Neuronal stem cell (in vitro differentiated cells): ENCODE measurements at regions not wholly inside any gene's neighbourhood (a gene's known extent, or its start where the extent isn't known, plus 50 kb on each side); places are given as distances from the start of the nearest gene placed in this dataset.

Experiments used
- DNase-seq: peaks from one replicate; pipeline ENCODE4 v3.0.0-alpha.2; 2013; ENCODE audit warnings: low spot score
- H2AFZ ChIP-seq: one replicate; pipeline ENCODE4 v1.6.1; 2013; ENCODE audit warnings: mild to moderate bottlenecking, low read length, inconsistent platforms
- H2AK5ac ChIP-seq: 2 replicates; pipeline ENCODE4 v1.6.1; 2013; ENCODE audit warnings: low read depth, mild to moderate bottlenecking, inconsistent platforms, low read length, moderate library complexity, mixed read lengths
- H2BK120ac ChIP-seq: 2 replicates; pipeline ENCODE4 v1.6.1; 2013; ENCODE audit warnings: low read depth, mild to moderate bottlenecking, inconsistent platforms, low read length, moderate library complexity, mixed read lengths
- H2BK12ac ChIP-seq: one replicate; pipeline ENCODE4 v1.6.1; 2013; ENCODE audit warnings: low read length, inconsistent platforms
- H2BK15ac ChIP-seq: 2 replicates; pipeline ENCODE4 v1.6.1; 2013; ENCODE audit warnings: mild to moderate bottlenecking, low read length, inconsistent platforms, mixed read lengths
- H2BK5ac ChIP-seq: one replicate; pipeline ENCODE4 v1.6.1; 2013; ENCODE audit warnings: inconsistent platforms, mild to moderate bottlenecking, low read length, moderate library complexity
- H3K14ac ChIP-seq: one replicate; pipeline ENCODE4 v1.6.1; 2013; ENCODE audit warnings: low read length, inconsistent platforms
- H3K18ac ChIP-seq: 2 replicates; pipeline ENCODE4 v1.6.1; 2013; ENCODE audit warnings: low read length, inconsistent platforms
- H3K23ac ChIP-seq: 2 replicates; pipeline ENCODE4 v1.6.1; 2013; ENCODE audit warnings: low read depth, mild to moderate bottlenecking, mixed read lengths, low read length, inconsistent platforms; ENCODE audit not compliant: poor library complexity
- H3K27ac ChIP-seq: replicated peaks from 3 replicates; pipeline ENCODE4 v1.5.1; 2013; ENCODE audit warnings: low read length, inconsistent platforms
- H3K27me3 ChIP-seq, 3 experiments: 2 replicates each; pipeline ENCODE4 v1.6.1; 2013; ENCODE audit warnings: low read length in 3 of 3, mild to moderate bottlenecking in 2 of 3, inconsistent platforms in 1 of 3, low read depth in 1 of 3, mixed read lengths in 1 of 3, moderate library complexity in 1 of 3; ENCODE audit not compliant: control insufficient read depth in 3 of 3, insufficient read depth in 3 of 3
- H3K36me3 ChIP-seq, 2 donors: replicated peaks in 1 of 2; 2 replicates each; pipeline ENCODE4 v1.6.1; 2013; ENCODE audit warnings: low read length in 2 of 2; ENCODE audit not compliant: control insufficient read depth in 2 of 2, insufficient read depth in 2 of 2
- H3K4ac ChIP-seq: 2 replicates; pipeline ENCODE4 v1.6.1; 2013; ENCODE audit warnings: inconsistent platforms, mild to moderate bottlenecking, low read length, moderate library complexity
- H3K4me1 ChIP-seq, 2 donors: 1 replicate in 1 of 2; 2 replicates in 1 of 2; pipeline ENCODE4 v1.6.1; 2013; ENCODE audit warnings: low read length in 2 of 2, low read depth in 1 of 2; ENCODE audit not compliant: control insufficient read depth in 2 of 2, insufficient read depth in 1 of 2
- H3K4me2 ChIP-seq: one replicate; pipeline ENCODE4 v1.6.1; 2013; ENCODE audit warnings: mild to moderate bottlenecking, low read length, inconsistent platforms; ENCODE audit not compliant: insufficient read depth, poor library complexity, severe bottlenecking
- H3K4me3 ChIP-seq, 2 donors: 2 replicates each; pipeline ENCODE4 v1.5.1; 2013; ENCODE audit warnings: low read length in 2 of 2, mild to moderate bottlenecking in 2 of 2, inconsistent platforms in 1 of 2, moderate library complexity in 1 of 2
- H3K79me1 ChIP-seq: one replicate; pipeline ENCODE4 v1.6.1; 2013; ENCODE audit warnings: low read depth, mild to moderate bottlenecking, inconsistent platforms, low read length, moderate library complexity
- H3K9ac ChIP-seq: one replicate; pipeline ENCODE4 v1.6.1; 2013; ENCODE audit warnings: mild to moderate bottlenecking, low read depth, low read length, inconsistent platforms; ENCODE audit not compliant: poor library complexity
- H3K9me3 ChIP-seq, 2 donors: replicated peaks in 1 of 2; 2 replicates each; pipeline versions ENCODE3 to v1.6.1; 2013; ENCODE audit warnings: low read length in 2 of 2, mild to moderate bottlenecking in 2 of 2, inconsistent platforms in 1 of 2, low read depth in 1 of 2, mixed read lengths in 1 of 2, moderate library complexity in 1 of 2; ENCODE audit not compliant: control insufficient read depth in 2 of 2, insufficient read depth in 1 of 2
- H4K8ac ChIP-seq: one replicate; pipeline ENCODE4 v1.6.1; 2013; ENCODE audit warnings: low read depth, mild to moderate bottlenecking, inconsistent platforms, low read length, moderate library complexity
- H4K91ac ChIP-seq: one replicate; pipeline ENCODE4 v1.6.1; 2013; ENCODE audit warnings: low read length, low read depth, mild to moderate bottlenecking, inconsistent platforms; ENCODE audit not compliant: poor library complexity
- WGBS, 2 donors: extraction: QIAGEN DNeasy Blood & Tissue Kit; methylation state at CpG; one replicate each; pipeline ENCODE4 v1.1.7; 2013; ENCODE audit warnings: missing lambda C conversion rate in 2 of 2, mixed read lengths in 1 of 2; ENCODE audit not compliant: insufficient read length in 2 of 2, insufficient replicate concordance in 1 of 2; ENCODE audit errors: extremely low coverage in 2 of 2; 5-methylcytosine and 5-hydroxymethylcytosine counted together

GRCh38 chr7:46397591-46397990 is 476.5 kb upstream of the IGFBP3 start:
- DNase-seq: no peak
- Histone ChIP-seq H2BK5ac (no peak overlapping the region), H2BK120ac (no peak overlapping the region), H3K36me3 (no peaks in the 10 kb centered on the region), H4K8ac (no peak overlapping the region), H3K14ac (no peak overlapping the region), H2AK5ac (no peak overlapping the region), H4K91ac (no peak overlapping the region), H3K18ac (no peak overlapping the region), H2BK12ac (no peak overlapping the region), H3K79me1 (no peaks in the 10 kb centered on the region), H3K4me2 (no peak overlapping the region), H3K4me3 (no peak overlapping the region), H3K9ac (no peak overlapping the region), H3K4me1 (no peaks in the 10 kb centered on the region), H3K9me3 (no peaks in the 10 kb centered on the region), H3K4ac (no peak overlapping the region), H2AFZ (no peak overlapping the region), H3K27me3 (peaks cover 0 to 3% (median 0%) of the 10 kb centered on the region in 3 experiments), H2BK15ac (no peak overlapping the region), H3K23ac (no peak overlapping the region), H3K27ac (no peak overlapping the region)
- WGBS, 2 donors: no CpG with 5 or more reads among the region's 3 CpGs

GRCh38 chr7:46396481-46396880 is 475.4 kb upstream of the IGFBP3 start:
- Histone ChIP-seq H3K79me1 (no peaks in the 10 kb centered on the region), H3K9ac (no peak overlapping the region), H3K18ac (no peak overlapping the region), H3K4me1 (no peaks in the 10 kb centered on the region), H3K27ac (no peak overlapping the region), H2AFZ (no peak overlapping the region), H3K23ac (no peak overlapping the region), H2BK5ac (no peak overlapping the region), H2BK12ac (no peak overlapping the region), H3K4ac (no peak overlapping the region), H3K14ac (no peak overlapping the region), H3K9me3 (no peaks in the 10 kb centered on the region), H2AK5ac (no peak overlapping the region), H4K91ac (no peak overlapping the region), H2BK120ac (no peak overlapping the region), H3K4me2 (no peak overlapping the region), H4K8ac (no peak overlapping the region), H3K36me3 (no peaks in the 10 kb centered on the region), H2BK15ac (no peak overlapping the region), H3K4me3 (no peak overlapping the region), H3K27me3 (peaks cover 0 to 3% (median 0%) of the 10 kb centered on the region in 3 experiments)
- no CpG with 5 or more reads among the region's 7 CpGs for WGBS, 2 donors
- DNase-seq: no peak

GRCh38 chr7:46393142-46393541 is 472.1 kb upstream of the IGFBP3 start:
- no peak overlapping the region for H2BK12ac ChIP-seq
- no peaks in the 10 kb centered on the region for H3K9me3 ChIP-seq
- H3K4me2 ChIP-seq: no peak overlapping the region
- H4K8ac ChIP-seq: no peak overlapping the region
- no peak overlapping the region for H2BK120ac ChIP-seq
- peaks cover 0 to 3% (median 0%) of the 10 kb centered on the region in 3 experiments for H3K27me3 ChIP-seq
- H3K9ac ChIP-seq: no peak overlapping the region
- no peak overlapping the region for H3K27ac ChIP-seq
- no peak overlapping the region for H2AK5ac ChIP-seq
- no peaks in the 10 kb centered on the region for H3K79me1 ChIP-seq
- no peaks in the 10 kb centered on the region for H3K4me1 ChIP-seq
- no peak overlapping the region for H2BK15ac ChIP-seq
- H3K4ac ChIP-seq: no peak overlapping the region
- H4K91ac ChIP-seq: no peak overlapping the region
- no CpG with 5 or more reads among the region's 3 CpGs for WGBS, 2 donors
- H3K23ac ChIP-seq: no peak overlapping the region
- no peaks in the 10 kb centered on the region for H3K36me3 ChIP-seq
- H2BK5ac ChIP-seq: no peak overlapping the region
- H3K4me3 ChIP-seq: no peak overlapping the region
- no peak overlapping the region for H2AFZ ChIP-seq
- no peak overlapping the region for H3K14ac ChIP-seq
- DNase-seq: no peak
- H3K18ac ChIP-seq: no peak overlapping the region

GRCh38 chr7:46391231-46392201 is 470.4 kb upstream of the IGFBP3 start:
- no CpG with 5 or more reads among the region's 5 CpGs for WGBS, 2 donors

More at GRCh38 chr7:46391231-46392201, 470.4 kb upstream of the IGFBP3 start:
- Histone ChIP-seq H2AK5ac (no peak overlapping the region), H3K9ac (no peak overlapping the region), H2BK12ac (no peak overlapping the region), H3K4me3 (no peak overlapping the region), H2BK5ac (no peak overlapping the region), H2AFZ (no peak overlapping the region), H2BK120ac (no peak overlapping the region), H3K18ac (no peak overlapping the region), H4K91ac (no peak overlapping the region), H2BK15ac (no peak overlapping the region), H3K4me1 (no peaks in the 10 kb centered on the region), H3K79me1 (no peaks in the 10 kb centered on the region), H3K23ac (no peak overlapping the region), H3K4me2 (no peak overlapping the region), H4K8ac (no peak overlapping the region), H3K14ac (no peak overlapping the region), H3K9me3 (no peaks in the 10 kb centered on the region), H3K27me3 (peaks cover 0 to 3% (median 0%) of the 10 kb centered on the region in 3 experiments), H3K27ac (no peak overlapping the region), H3K4ac (no peak overlapping the region), H3K36me3 (no peaks in the 10 kb centered on the region)
- no peak for DNase-seq
